D721Med (cell line): ENCODE measurements at regions not wholly inside any gene's neighbourhood (a gene's known extent, or its start where the extent isn't known, plus 50 kb on each side); places are given as distances from the start of the nearest gene placed in this dataset.

Experiments
- DNase-seq: peaks from one replicate; pipeline ENCODE4 v3.0.0; 2011; ENCODE audit warnings: low spot score; ENCODE audit not compliant: insufficient read length
- FAIRE-seq: peaks from 2 replicates; lab custom pipeline; 2011; peaks lifted over from hg19 to GRCh38; lab: Jason Lieb, UNC
- TF ChIP-seq, protein P1 (sequence below): IDR thresholded peaks from 2 replicates; pipeline ENCODE4 v1.5.1; 2012; ENCODE audit warnings: mild to moderate bottlenecking, control low read depth; ENCODE audit not compliant: insufficient read depth; ENCODE audit errors: missing control alignments

DNA sequence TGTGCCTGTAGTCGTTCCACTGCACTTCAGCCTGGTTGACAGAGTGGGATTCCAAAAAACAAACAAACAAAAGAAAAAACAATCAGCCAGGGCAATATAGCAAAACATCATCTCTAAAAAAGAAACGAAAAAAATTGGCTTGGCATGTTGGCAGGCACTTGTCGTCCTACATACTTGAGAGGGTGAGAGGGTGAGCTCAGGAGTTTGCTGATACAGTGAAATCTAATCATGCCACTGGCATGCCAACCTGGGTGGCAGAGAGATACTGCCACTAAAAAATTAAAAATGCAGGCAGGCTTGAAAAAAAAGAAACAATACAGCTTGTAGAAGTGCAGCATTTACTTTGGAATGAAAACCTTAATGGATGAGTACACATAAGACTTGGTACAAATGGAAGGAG lies 282.9 kb upstream of the RGPD4 start:
- no peak for DNase-seq
- TF ChIP-seq, protein P1, sequence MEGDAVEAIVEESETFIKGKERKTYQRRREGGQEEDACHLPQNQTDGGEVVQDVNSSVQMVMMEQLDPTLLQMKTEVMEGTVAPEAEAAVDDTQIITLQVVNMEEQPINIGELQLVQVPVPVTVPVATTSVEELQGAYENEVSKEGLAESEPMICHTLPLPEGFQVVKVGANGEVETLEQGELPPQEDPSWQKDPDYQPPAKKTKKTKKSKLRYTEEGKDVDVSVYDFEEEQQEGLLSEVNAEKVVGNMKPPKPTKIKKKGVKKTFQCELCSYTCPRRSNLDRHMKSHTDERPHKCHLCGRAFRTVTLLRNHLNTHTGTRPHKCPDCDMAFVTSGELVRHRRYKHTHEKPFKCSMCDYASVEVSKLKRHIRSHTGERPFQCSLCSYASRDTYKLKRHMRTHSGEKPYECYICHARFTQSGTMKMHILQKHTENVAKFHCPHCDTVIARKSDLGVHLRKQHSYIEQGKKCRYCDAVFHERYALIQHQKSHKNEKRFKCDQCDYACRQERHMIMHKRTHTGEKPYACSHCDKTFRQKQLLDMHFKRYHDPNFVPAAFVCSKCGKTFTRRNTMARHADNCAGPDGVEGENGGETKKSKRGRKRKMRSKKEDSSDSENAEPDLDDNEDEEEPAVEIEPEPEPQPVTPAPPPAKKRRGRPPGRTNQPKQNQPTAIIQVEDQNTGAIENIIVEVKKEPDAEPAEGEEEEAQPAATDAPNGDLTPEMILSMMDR, result no peak
- no peak for FAIRE-seq

DNA sequence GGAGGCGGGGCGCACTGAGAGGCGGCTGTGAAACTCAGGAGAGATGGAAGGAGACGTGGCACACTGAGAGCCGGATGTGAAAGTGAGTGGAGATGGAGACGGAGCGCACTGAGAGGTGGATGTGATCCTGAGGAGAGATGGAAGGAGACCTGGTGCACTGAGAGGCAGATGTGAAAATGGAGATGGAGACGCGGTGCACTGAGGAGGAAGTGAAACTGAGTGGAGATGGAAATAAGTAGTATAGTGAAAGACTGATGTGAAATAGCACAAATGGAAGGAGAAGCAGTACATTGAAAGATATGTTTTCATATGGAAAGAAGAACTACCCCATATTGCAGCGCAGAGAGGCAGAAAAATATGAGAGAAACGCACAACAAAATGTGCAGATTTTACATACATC lies 281.6 kb upstream of the RGPD4 start:
- TF ChIP-seq, protein P1, result no peak
- DNase-seq, result no peak
- FAIRE-seq, result no peak

DNA sequence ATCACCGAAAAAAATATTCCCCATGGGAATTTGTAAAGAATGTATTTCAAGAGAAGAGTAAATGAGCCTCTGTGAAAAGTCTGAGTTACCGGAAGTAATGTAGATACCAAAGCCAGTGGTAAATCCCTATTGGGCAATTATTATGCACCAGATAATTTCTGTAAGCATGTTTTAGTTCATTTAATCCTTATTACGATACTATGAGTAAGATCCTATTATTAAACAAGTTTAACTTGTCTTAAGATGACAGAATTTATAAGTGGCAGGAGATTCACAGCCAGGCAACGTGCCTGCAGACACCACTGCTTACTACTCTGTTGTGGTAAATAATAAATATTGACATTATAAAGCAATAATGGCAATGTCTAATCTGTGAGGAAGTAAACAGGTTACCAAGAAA lies 280.8 kb upstream of the RGPD4 start:
- DNase-seq (no peak), FAIRE-seq (no peak)
- TF ChIP-seq, protein P1, result no peak

DNA sequence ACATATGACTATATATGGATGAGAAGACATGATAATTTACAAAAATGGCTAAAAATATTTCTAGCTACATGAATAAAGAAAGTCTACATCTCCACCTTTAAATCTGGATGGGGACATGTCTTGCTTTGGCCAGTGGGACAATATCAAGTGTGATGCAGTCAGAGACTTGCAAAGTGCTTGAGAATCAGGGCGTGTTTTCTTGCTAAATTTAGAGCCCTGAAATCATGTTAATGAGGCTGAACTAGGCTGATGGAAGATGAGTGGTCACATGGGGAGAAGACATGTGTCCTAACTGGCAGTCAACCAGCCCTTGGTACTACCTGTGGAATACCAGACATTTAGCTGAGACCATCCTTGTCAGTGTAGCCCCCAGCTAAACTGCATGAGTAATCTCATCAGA lies 278.5 kb upstream of the RGPD4 start:
- TF ChIP-seq, protein P1, result no peak
- FAIRE-seq, result no peak
- DNase-seq, result no peak

DNA sequence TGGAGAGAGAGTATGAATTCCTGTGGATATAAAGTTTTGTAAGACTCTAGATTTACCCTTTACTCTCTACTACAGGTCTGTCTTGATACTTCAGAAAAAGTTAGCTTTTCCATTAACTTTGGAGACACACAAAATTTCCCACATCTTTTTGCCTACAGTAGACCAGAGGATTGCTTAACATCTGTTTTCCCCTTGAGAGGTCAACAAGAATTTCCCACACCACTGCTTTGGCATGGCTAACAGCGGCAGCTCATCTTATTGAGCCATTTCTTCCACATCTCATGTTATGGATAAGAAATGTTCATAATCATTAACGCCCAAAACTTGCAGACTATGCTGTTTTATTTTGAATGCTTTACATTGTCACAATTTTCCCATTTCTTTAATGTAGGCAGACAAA lies 273.6 kb upstream of the RGPD4 start:
- TF ChIP-seq, protein P1, result no peak
- no peak for DNase-seq
- no peak for FAIRE-seq

DNA sequence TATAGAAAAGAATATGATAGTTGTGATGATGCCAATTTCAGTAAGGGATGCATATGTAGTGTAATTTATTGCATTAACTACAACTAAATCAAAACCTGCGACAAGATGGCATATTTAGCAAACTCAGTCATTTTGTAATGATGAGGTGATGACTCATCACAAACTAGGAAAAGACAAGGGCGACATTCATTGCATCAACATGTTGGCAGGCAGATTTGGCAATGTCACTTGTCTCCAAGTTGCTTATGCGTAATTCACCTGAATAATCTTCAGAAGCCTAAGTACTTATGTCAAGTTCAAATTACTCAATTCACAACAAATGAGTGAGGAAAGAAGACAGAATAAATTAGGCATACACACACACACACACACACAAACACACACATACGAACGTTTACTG lies 273.2 kb upstream of the RGPD4 start:
- TF ChIP-seq, protein P1, result no peak
- FAIRE-seq (no peak), DNase-seq (no peak)

DNA sequence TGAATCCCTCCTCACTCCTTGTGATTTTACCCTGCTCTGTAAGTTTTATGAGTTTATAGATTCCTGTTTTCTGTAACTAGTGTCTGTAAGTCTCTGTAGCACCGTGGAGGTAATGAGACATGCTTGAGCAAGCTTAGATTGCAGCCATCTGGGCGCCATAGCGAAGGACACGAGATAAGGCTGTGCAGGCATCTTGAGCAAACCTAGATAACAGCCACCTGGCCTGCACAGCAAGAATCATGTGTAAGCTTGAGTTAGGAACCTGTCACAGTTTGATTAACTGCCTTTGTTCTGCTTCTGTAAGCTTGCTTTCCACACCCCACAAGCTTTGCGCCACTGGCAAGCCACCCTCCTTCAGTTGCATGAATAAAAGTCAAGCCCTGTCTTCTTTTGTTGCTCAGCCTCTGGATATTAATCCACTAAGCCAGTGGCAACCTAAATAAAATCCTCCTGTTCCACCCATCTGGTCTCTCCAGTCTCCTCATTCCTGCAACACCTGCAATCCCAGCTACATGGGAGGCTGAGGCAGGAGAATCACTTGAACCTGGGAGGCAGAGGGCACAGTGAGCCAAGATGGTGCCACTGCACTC lies 270.6 kb upstream of the RGPD4 start:
- no peak for DNase-seq
- no peak for FAIRE-seq
- TF ChIP-seq, protein P1, result no peak
